Lung (tissue), 11 donors: ENCODE measurements at regions not wholly inside any gene's neighbourhood (a gene's known extent, or its start where the extent isn't known, plus 50 kb on each side); places are given as distances from the start of the nearest gene placed in this dataset.

ENCODE experiments used
- ATAC-seq: fragments of 200-7000 bp; cut with Tn5 transposase; one replicate; pipeline ENCODE4 v1.9.1; 2020; ENCODE audit warnings: moderate number of reproducible peaks; ENCODE audit not compliant: insufficient read depth, low FRiP score
- DNase-seq, 3 donors: peaks; one replicate each; pipeline ENCODE4 v3.0.0-alpha.2; 2013 to 2017
- H3K27ac ChIP-seq, 2 donors: one replicate each; pipeline ENCODE4 v1.5.1; 2013; ENCODE audit warnings: mild to moderate bottlenecking in 2 of 2, moderate library complexity in 2 of 2, control low read depth in 1 of 2, inconsistent platforms in 1 of 2, low read depth in 1 of 2, low read length in 1 of 2
- H3K27me3 ChIP-seq, 3 donors: one replicate each; pipeline ENCODE4 v1.5.1; 2013; ENCODE audit warnings: low read length in 2 of 3; ENCODE audit not compliant: control insufficient read depth in 3 of 3, insufficient read depth in 3 of 3
- H3K36me3 ChIP-seq, 4 donors: one replicate each; pipeline ENCODE4 v1.5.1; 2013; ENCODE audit warnings: low read length in 4 of 4, mild to moderate bottlenecking in 1 of 4, moderate library complexity in 1 of 4; ENCODE audit not compliant: control insufficient read depth in 4 of 4, insufficient read depth in 4 of 4
- H3K4me1 ChIP-seq, 5 donors: one replicate each; pipeline ENCODE4 v1.5.1; 2013; ENCODE audit warnings: low read length in 5 of 5, mild to moderate bottlenecking in 2 of 5, moderate library complexity in 1 of 5; ENCODE audit not compliant: control insufficient read depth in 5 of 5, insufficient read depth in 5 of 5
- H3K4me3 ChIP-seq: one replicate; pipeline ENCODE4 v1.5.1; 2013; ENCODE audit warnings: mild to moderate bottlenecking, control low read depth, moderate library complexity
- H3K9ac ChIP-seq, 2 donors: one replicate each; pipeline ENCODE4 v1.5.1; 2013; ENCODE audit warnings: low read length in 2 of 2, control low read depth in 1 of 2; ENCODE audit not compliant: insufficient read depth in 1 of 2
- H3K9me3 ChIP-seq, 4 donors: one replicate each; pipeline ENCODE4 v1.5.1; 2013; ENCODE audit warnings: low read length in 3 of 4, mild to moderate bottlenecking in 1 of 4, moderate library complexity in 1 of 4; ENCODE audit not compliant: control insufficient read depth in 4 of 4, insufficient read depth in 3 of 4
- WGBS, 2 donors: extraction: QIAGEN DNeasy Blood & Tissue Kit; methylation state at CpG; one replicate each; pipeline ENCODE4 v1.1.7; 2013; 5-methylcytosine and 5-hydroxymethylcytosine counted together
- TF ChIP-seq, protein P1 (sequence below): IDR thresholded peaks from 2 replicates; pipeline ENCODE4 v1.5.1; 2012; ENCODE audit warnings: mild to moderate bottlenecking; ENCODE audit errors: control extremely low read depth, extremely low read depth
- donor health status: control.
- donor health status: control.
- donor health status: Bipolar disorder and iron deficiency.
- donor health status: healthy.
- donor health status: DM: yes; HTN: yes; CAD: no.

DNA sequence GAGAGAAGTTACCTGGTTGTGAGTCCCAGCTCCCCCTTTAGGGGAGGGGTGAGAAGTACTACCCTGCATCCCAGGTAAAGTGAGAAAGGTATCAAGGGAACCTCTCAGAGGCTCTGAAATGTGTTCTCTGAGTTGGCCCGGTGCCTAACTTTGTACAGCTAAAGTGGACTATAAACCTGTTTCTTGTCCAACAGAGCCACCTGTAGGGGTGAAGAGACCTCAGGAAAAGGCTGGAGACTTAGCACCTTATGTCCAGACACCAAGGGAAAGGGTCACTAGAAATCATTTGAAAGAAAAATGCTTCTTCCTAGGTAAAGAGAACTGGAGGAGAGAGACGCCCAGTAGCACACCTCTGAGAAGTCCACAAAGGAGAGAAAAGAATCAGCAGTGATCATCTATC, 108.3 kb upstream of the KIF2A start:
- 77 to 86% methylated on average over 2 of the region's 2 CpGs for WGBS, 2 donors
- Histone ChIP-seq H3K4me3 (no peak overlapping the region), H3K9me3 (peaks cover 0 to 9% (median 2%) of the 10 kb centered on the region in 4 donors), H3K27ac (no peak overlapping the region), H3K4me1 (no peaks in the 10 kb centered on the region), H3K9ac (no peak overlapping the region), H3K27me3 (no peaks in the 10 kb centered on the region), H3K36me3 (no peaks in the 10 kb centered on the region)
- TF ChIP-seq, protein P1, sequence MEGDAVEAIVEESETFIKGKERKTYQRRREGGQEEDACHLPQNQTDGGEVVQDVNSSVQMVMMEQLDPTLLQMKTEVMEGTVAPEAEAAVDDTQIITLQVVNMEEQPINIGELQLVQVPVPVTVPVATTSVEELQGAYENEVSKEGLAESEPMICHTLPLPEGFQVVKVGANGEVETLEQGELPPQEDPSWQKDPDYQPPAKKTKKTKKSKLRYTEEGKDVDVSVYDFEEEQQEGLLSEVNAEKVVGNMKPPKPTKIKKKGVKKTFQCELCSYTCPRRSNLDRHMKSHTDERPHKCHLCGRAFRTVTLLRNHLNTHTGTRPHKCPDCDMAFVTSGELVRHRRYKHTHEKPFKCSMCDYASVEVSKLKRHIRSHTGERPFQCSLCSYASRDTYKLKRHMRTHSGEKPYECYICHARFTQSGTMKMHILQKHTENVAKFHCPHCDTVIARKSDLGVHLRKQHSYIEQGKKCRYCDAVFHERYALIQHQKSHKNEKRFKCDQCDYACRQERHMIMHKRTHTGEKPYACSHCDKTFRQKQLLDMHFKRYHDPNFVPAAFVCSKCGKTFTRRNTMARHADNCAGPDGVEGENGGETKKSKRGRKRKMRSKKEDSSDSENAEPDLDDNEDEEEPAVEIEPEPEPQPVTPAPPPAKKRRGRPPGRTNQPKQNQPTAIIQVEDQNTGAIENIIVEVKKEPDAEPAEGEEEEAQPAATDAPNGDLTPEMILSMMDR: no peak
- ATAC-seq (no peak), DNase-seq (peak; percentile 2 to 18 (median 13))

DNA sequence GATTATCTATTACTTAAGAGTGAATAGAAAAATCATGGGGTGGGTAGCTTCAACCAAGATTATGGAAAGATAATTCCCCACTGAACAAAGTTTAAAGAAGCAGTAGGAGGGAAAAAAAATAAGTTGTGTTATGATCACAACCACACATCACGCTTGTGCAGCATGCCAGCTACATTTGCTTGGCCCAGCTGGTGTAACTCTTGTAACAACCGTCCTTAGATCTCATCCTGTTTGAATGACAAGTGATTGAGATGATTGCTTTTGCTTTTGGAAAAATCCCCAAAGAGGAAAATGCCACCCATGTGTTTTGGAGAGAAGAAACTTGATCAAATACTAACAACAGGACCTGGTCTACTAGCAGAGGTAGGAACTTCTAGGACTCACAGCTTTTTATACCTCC, 107.6 kb upstream of the KIF2A start:
- DNase-seq (no peak), ATAC-seq (no peak)
- Histone ChIP-seq H3K9ac (no peak overlapping the region), H3K27me3 (no peaks in the 10 kb centered on the region), H3K36me3 (no peaks in the 10 kb centered on the region), H3K4me3 (no peak overlapping the region), H3K27ac (no peak overlapping the region), H3K9me3 (peaks cover 0 to 5% (median 0%) of the 10 kb centered on the region in 4 donors), H3K4me1 (no peaks in the 10 kb centered on the region)
- TF ChIP-seq, protein P1: no peak
- WGBS, 2 donors: 69 to 79% methylated on average over 2 of the region's 2 CpGs

DNA sequence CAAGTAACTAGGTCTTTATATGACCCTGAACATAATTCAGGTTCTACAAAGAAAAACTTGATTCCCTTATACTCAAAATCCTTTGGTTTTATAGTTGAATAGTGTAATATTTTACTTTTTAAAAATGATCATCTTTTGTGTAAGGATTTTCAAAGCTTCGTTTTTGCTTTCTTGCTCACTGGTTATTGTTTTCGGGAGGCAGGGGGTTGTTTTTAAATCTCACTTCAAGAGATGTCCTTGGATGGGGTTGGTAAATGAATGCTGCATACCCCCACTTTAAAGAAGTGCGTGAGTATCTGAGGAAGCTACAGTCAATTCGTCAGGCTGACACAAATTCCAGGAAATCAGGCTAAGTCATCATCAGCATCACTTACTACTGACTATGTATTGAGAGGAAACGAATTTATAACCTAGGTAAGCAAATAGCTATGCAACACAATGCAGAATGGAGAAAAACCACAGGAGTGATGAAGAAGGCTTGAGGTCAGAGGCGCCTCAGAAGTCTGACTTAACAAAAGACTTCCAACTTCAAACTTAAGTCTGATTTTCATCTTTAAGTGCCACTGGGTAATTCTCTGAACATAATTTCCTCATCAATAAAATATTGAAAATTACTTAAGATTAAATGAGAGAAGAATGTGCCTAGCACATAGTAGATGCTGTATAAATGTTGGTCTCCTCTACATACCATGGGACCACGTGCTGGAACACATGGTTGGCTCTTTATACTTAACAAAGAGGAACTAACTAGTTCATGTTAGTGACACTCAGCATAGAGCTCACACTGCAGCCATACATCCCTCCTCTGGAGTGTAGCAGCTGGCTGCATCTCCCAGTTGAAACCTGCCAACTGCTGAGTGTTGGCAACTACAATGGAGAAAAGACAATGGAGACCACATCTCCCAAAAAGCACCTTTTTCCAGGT, 106.0 kb upstream of the KIF2A start:
- 70 to 73% methylated on average over 7 of the region's 7 CpGs for WGBS, 2 donors
- H3K9ac ChIP-seq: no peak overlapping the region
- H3K4me1 ChIP-seq: no peaks in the 10 kb centered on the region
- no peaks in the 10 kb centered on the region for H3K27me3 ChIP-seq
- ATAC-seq: no peak
- H3K9me3 ChIP-seq: peaks cover 0 to 1% (median 0%) of the 10 kb centered on the region in 4 donors
- TF ChIP-seq, protein P1: no peak
- H3K4me3 ChIP-seq: no peak overlapping the region
- H3K27ac ChIP-seq: no peak overlapping the region
- no peak for DNase-seq
- H3K36me3 ChIP-seq: no peaks in the 10 kb centered on the region
